Gastrocnemius medialis (tissue), 4 donors: ENCODE measurements at regions not wholly inside any gene's neighbourhood (a gene's known extent, or its start where the extent isn't known, plus 50 kb on each side); places are given as distances from the start of the nearest gene placed in this dataset.
A peak's percentile ranks its signal among the peaks of the same experiment; 100 is the strongest.

ENCODE experiments used
- ATAC-seq, 2 donors: fragments of 150-250 bp; one replicate each; pipeline ENCODE4 v1.9.1; 2016
- DNase-seq, 2 donors: peaks; one replicate each; pipeline ENCODE4 v3.0.0-alpha.2; 2019
- H3K27ac ChIP-seq, 4 donors: fragments of 200-600 bp; sonication (generic); 1 replicate in 1 of 4; 2 replicates in 3 of 4; pipeline ENCODE4 v1.5.1; 2016 to 2018; ENCODE audit warnings: mild to moderate bottlenecking in 2 of 4, moderate library complexity in 1 of 4
- H3K27me3 ChIP-seq, 3 donors: fragments of 200-600 bp; sonication (generic) in 2 of 3; 1 replicate in 1 of 3; 2 replicates in 2 of 3; pipeline versions ENCODE4 v1.5.1 to v1.6.0; 2016 to 2019; ENCODE audit warnings: mild to moderate bottlenecking in 1 of 3, moderate library complexity in 1 of 3
- H3K36me3 ChIP-seq, 2 donors: fragments of 200-600 bp; sonication (generic) in 1 of 2; one replicate each; pipeline ENCODE4 v1.5.1; 2017 to 2018
- H3K4me1 ChIP-seq, 2 donors: fragments of 200-600 bp; sonication (generic) in 1 of 2; one replicate each; pipeline ENCODE4 v1.5.1; 2016 to 2017; ENCODE audit warnings: mild to moderate bottlenecking in 2 of 2
- H3K4me3 ChIP-seq, 4 donors: fragments of 200-600 bp; sonication (generic) in 3 of 4; 1 replicate in 1 of 4; 2 replicates in 3 of 4; pipeline ENCODE4 v1.5.1; 2016 to 2019; ENCODE audit warnings: mild to moderate bottlenecking in 2 of 4
- H3K9me3 ChIP-seq, 3 donors: fragments of 200-600 bp; sonication (generic) in 2 of 3; 1 replicate in 1 of 3; 2 replicates in 2 of 3; pipeline ENCODE4 v1.5.1; 2016 to 2019
- POLR2A ChIP-seq, 2 donors: fragments of 450-650 bp; IDR thresholded peaks; one replicate each; pipeline ENCODE4 v1.6.1; 2017; ENCODE audit warnings: antibody characterized with exemption in 2 of 2, mild to moderate bottlenecking in 2 of 2, moderate library complexity in 2 of 2
- in situ Hi-C, 4 donors: fragments of 200-750 bp; cut with MboI; loops; one replicate each; pipeline versions ENCODE4 v1.15.0 to v1.8.0; 2017; ENCODE audit warnings: low sequenced_read_pairs in 4 of 4
- intact Hi-C: fragments of 100-400 bp; cut with DNase I; formaldehyde crosslinking; loops from one replicate; pipeline ENCODE4 v1.15.1; 2023; ENCODE audit warnings: low total_unique reads
- TF ChIP-seq, protein P1 (sequence below), 5 experiments: fragments of 450-650 bp in 3 of 5; fragments of 200-600 bp in 2 of 5; sonication (generic) in 2 of 5; IDR thresholded peaks in 4 of 5; conservative IDR thresholded peaks in 1 of 5; 1 replicate in 4 of 5; 2 replicates in 1 of 5; pipeline ENCODE4 v1.5.1; 2016 to 2019; ENCODE audit warnings: antibody characterized with exemption in 5 of 5, mild to moderate bottlenecking in 3 of 5, moderate library complexity in 3 of 5

GRCh38 chr9:89958086-89958485 lies 353.3 kb downstream of the GADD45G start:
- intact Hi-C loops = no loop called here

GRCh38 chr9:89961616-89962341 lies 357.0 kb downstream of the GADD45G start:
- ATAC-seq = no peak
- H3K9me3 ChIP-seq = no peaks in the 10 kb centered on the region
- H3K27ac ChIP-seq = peak overlapping the region in 1 of 4 donors; percentile 20
- no peak for TF ChIP-seq POLR2A (IDR thresholded peaks at IDR 0.05)
- TF ChIP-seq, protein P1, sequence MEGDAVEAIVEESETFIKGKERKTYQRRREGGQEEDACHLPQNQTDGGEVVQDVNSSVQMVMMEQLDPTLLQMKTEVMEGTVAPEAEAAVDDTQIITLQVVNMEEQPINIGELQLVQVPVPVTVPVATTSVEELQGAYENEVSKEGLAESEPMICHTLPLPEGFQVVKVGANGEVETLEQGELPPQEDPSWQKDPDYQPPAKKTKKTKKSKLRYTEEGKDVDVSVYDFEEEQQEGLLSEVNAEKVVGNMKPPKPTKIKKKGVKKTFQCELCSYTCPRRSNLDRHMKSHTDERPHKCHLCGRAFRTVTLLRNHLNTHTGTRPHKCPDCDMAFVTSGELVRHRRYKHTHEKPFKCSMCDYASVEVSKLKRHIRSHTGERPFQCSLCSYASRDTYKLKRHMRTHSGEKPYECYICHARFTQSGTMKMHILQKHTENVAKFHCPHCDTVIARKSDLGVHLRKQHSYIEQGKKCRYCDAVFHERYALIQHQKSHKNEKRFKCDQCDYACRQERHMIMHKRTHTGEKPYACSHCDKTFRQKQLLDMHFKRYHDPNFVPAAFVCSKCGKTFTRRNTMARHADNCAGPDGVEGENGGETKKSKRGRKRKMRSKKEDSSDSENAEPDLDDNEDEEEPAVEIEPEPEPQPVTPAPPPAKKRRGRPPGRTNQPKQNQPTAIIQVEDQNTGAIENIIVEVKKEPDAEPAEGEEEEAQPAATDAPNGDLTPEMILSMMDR (IDR thresholded peaks at IDR 0.05 in 4 of 5, conservative IDR thresholded peaks at IDR 0.05 in 1 of 5) = no peak
- peaks cover 0 to 8% of the 10 kb centered on the region in 2 donors for H3K4me1 ChIP-seq
- intact Hi-C loops (no loop called here), in situ Hi-C loops (no loop called here)
- DNase-seq = no peak
- no peaks in the 10 kb centered on the region for H3K36me3 ChIP-seq
- no peaks in the 10 kb centered on the region for H3K27me3 ChIP-seq
- peak overlapping the region in 1 of 4 donors; percentile 22 for H3K4me3 ChIP-seq

More at GRCh38 chr9:89958086-89958485, 353.3 kb downstream of the GADD45G start:
- Histone ChIP-seq H3K36me3 (no peaks in the 10 kb centered on the region), H3K27me3 (no peaks in the 10 kb centered on the region), H3K4me3 (no peak overlapping the region), H3K9me3 (no peaks in the 10 kb centered on the region), H3K4me1 (peaks cover 0 to 15% of the 10 kb centered on the region in 2 donors), H3K27ac (no peak overlapping the region)
- DNase-seq (no peak), ATAC-seq (no peak)
- TF ChIP-seq, protein P1 (IDR thresholded peaks at IDR 0.05 in 4 of 5, conservative IDR thresholded peaks at IDR 0.05 in 1 of 5) = no peak
- no peak for TF ChIP-seq POLR2A (IDR thresholded peaks at IDR 0.05)
- in situ Hi-C loops = no loop called here

GRCh38 chr9:89963280-89963679 lies 358.5 kb downstream of the GADD45G start:
- Histone ChIP-seq H3K27me3 (no peaks in the 10 kb centered on the region), H3K27ac (no peak overlapping the region), H3K9me3 (no peaks in the 10 kb centered on the region), H3K36me3 (no peaks in the 10 kb centered on the region), H3K4me3 (no peak overlapping the region), H3K4me1 (no peaks in the 10 kb centered on the region)
- intact Hi-C loops (no loop called here), in situ Hi-C loops (no loop called here)
- no peak for ATAC-seq
- no peak for DNase-seq
- TF ChIP-seq, protein P1 (IDR thresholded peaks at IDR 0.05 in 4 of 5, conservative IDR thresholded peaks at IDR 0.05 in 1 of 5) = no peak
- no peak for TF ChIP-seq POLR2A (IDR thresholded peaks at IDR 0.05)

GRCh38 chr9:89967527-89967926 lies 362.7 kb downstream of the GADD45G start:
- intact Hi-C loops = no loop called here
- Histone ChIP-seq H3K4me3 (no peak overlapping the region), H3K27me3 (no peaks in the 10 kb centered on the region), H3K4me1 (peaks cover 0 to 4% of the 10 kb centered on the region in 2 donors), H3K36me3 (no peaks in the 10 kb centered on the region), H3K27ac (no peak overlapping the region), H3K9me3 (no peaks in the 10 kb centered on the region)
- in situ Hi-C loops = no loop called here
- no peak for TF ChIP-seq POLR2A (IDR thresholded peaks at IDR 0.05)
- TF ChIP-seq, protein P1 (IDR thresholded peaks at IDR 0.05 in 4 of 5, conservative IDR thresholded peaks at IDR 0.05 in 1 of 5) = no peak
- ATAC-seq = no peak
- DNase-seq = no peak
